Subcutaneous abdominal adipose tissue (tissue), 5 donors: ENCODE measurements at regions not wholly inside any gene's neighbourhood (a gene's known extent, or its start where the extent isn't known, plus 50 kb on each side); places are given as distances from the start of the nearest gene placed in this dataset.

ENCODE experiments used
- H3K27ac ChIP-seq: one replicate; pipeline ENCODE4 v1.7.0; 2013; ENCODE audit warnings: low read depth, mild to moderate bottlenecking, inconsistent platforms, low read length, moderate library complexity
- H3K27me3 ChIP-seq, 5 donors: one replicate each; pipeline ENCODE4 v1.7.0; 2013; ENCODE audit warnings: low read length in 5 of 5, inconsistent platforms in 1 of 5; ENCODE audit not compliant: control insufficient read depth in 5 of 5, insufficient read depth in 4 of 5
- H3K36me3 ChIP-seq, 5 donors: one replicate each; pipeline ENCODE4 v1.7.0; 2013; ENCODE audit warnings: low read length in 5 of 5; ENCODE audit not compliant: control insufficient read depth in 5 of 5, insufficient read depth in 5 of 5
- H3K4me1 ChIP-seq, 5 donors: one replicate each; pipeline ENCODE4 v1.7.0; 2013; ENCODE audit warnings: low read length in 5 of 5, mild to moderate bottlenecking in 3 of 5, moderate library complexity in 1 of 5; ENCODE audit not compliant: control insufficient read depth in 5 of 5, insufficient read depth in 5 of 5
- H3K4me3 ChIP-seq, 5 donors: one replicate each; pipeline ENCODE4 v1.7.0; 2013; ENCODE audit warnings: low read length in 5 of 5, low read depth in 1 of 5
- H3K9ac ChIP-seq, 5 donors: one replicate each; pipeline ENCODE4 v1.7.0; 2013; ENCODE audit warnings: low read length in 5 of 5, mild to moderate bottlenecking in 4 of 5, moderate library complexity in 3 of 5
- H3K9me3 ChIP-seq, 5 donors: one replicate each; pipeline ENCODE4 v1.7.0; 2013; ENCODE audit warnings: low read length in 5 of 5; ENCODE audit not compliant: control insufficient read depth in 5 of 5
- donor health status: healthy.
- donor health status: healthy.
- donor health status: healthy.
- donor health status: healthy.
- donor health status: healthy.

DNA sequence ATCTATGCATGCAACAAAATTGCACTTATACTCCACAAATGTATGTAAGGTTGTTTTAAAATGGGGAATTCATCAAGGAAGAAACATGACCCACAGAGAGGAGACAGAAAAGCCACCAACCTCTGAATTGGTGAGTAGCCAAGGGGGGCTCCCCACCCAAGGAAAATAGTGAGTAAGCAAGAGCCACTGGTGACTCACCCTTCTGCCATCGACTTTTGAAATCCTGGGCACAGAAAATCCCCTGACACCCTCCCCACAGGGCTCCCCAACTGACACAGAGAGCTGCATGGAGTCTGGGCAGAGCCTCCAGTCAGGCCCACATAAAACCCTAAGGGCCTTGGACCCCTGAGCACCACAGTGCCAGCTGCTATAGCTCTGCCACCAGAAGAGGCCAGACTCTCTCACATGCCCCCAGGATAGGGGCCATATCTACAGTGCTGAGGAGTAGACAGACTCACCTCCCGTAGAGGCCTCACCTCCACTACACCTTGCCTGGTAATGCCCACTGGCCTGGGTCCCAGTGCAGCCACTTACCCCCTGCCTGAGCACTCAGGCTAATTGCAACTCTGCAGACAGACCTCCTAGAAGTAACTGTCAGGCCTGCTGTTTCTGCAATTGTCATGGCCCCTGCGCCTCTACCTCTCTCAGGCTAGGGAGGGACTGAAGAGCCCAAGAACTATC lies 244.7 kb upstream of the WSB1 start:
- no peak overlapping the region for H3K9ac ChIP-seq
- no peak overlapping the region for H3K27ac ChIP-seq
- H3K4me3 ChIP-seq: no peak overlapping the region
- peaks cover 0 to 8% (median 0%) of the 10 kb centered on the region in 5 donors for H3K9me3 ChIP-seq
- H3K4me1 ChIP-seq: no peaks in the 10 kb centered on the region
- H3K36me3 ChIP-seq: no peaks in the 10 kb centered on the region
- peaks cover 0 to 4% (median 0%) of the 10 kb centered on the region in 5 donors for H3K27me3 ChIP-seq

DNA sequence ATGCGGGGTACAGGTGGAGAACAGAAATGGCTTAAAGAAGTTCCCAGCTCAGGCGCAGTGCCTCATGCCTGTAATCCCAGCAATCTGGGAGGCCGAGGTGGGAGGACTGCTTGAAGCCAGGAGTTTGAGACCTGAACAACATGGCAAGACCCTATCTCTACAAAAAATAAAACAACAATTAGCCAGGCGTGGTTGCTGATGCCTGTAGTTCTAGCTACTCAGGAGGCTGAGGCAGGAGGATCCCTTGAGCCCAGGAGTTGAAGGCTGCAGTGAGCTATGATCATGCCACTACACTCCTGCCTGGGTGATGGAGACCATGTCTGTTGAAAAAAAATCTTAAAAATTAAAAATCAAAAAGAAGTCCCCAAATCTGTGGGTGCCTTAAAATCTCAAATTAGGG lies 228.3 kb upstream of the WSB1 start:
- Histone ChIP-seq H3K27me3 (peaks cover 0 to 4% (median 0%) of the 10 kb centered on the region in 5 donors), H3K4me1 (no peaks in the 10 kb centered on the region), H3K9me3 (peaks cover 0 to 3% (median 0%) of the 10 kb centered on the region in 5 donors), H3K9ac (no peak overlapping the region), H3K27ac (no peak overlapping the region), H3K4me3 (no peak overlapping the region), H3K36me3 (no peaks in the 10 kb centered on the region)

- H3K36me3 ChIP-seq: no peaks in the 10 kb centered on the region
Measured at GRCh38 chr17:27066315-27066714, 227.6 kb upstream of the WSB1 start.

GRCh38 chr17:27069842-27070508 lies 223.9 kb upstream of the WSB1 start:
- no peak overlapping the region for H3K4me3 ChIP-seq
- no peaks in the 10 kb centered on the region for H3K4me1 ChIP-seq
- H3K27ac ChIP-seq: no peak overlapping the region
- no peaks in the 10 kb centered on the region for H3K27me3 ChIP-seq
- H3K9me3 ChIP-seq: peaks cover 0 to 3% (median 0%) of the 10 kb centered on the region in 5 donors
- H3K9ac ChIP-seq: no peak overlapping the region
- no peaks in the 10 kb centered on the region for H3K36me3 ChIP-seq

More at GRCh38 chr17:27066315-27066714, 227.6 kb upstream of the WSB1 start:
- no peak overlapping the region for H3K27ac ChIP-seq
- H3K27me3 ChIP-seq: peaks cover 0 to 4% (median 0%) of the 10 kb centered on the region in 5 donors
- H3K4me1 ChIP-seq: no peaks in the 10 kb centered on the region
- H3K9me3 ChIP-seq: peaks cover 0 to 3% (median 0%) of the 10 kb centered on the region in 5 donors
- no peak overlapping the region for H3K4me3 ChIP-seq
- H3K9ac ChIP-seq: no peak overlapping the region

- no peaks in the 10 kb centered on the region for H3K4me1 ChIP-seq
- H3K27ac ChIP-seq: no peak overlapping the region
- no peak overlapping the region for H3K4me3 ChIP-seq
- no peaks in the 10 kb centered on the region for H3K9me3 ChIP-seq
- no peaks in the 10 kb centered on the region for H3K36me3 ChIP-seq
- no peak overlapping the region for H3K9ac ChIP-seq
- no peaks in the 10 kb centered on the region for H3K27me3 ChIP-seq
Measured at GRCh38 chr17:27070836-27071235, 223.1 kb upstream of the WSB1 start.

GRCh38 chr17:27072885-27073284 lies 221.0 kb upstream of the WSB1 start:
- Histone ChIP-seq H3K9me3 (no peaks in the 10 kb centered on the region), H3K27me3 (no peaks in the 10 kb centered on the region), H3K4me1 (no peaks in the 10 kb centered on the region), H3K27ac (no peak overlapping the region), H3K9ac (no peak overlapping the region), H3K36me3 (no peaks in the 10 kb centered on the region), H3K4me3 (no peak overlapping the region)

GRCh38 chr17:27076814-27077213 lies 217.1 kb upstream of the WSB1 start:
- no peak overlapping the region for H3K4me3 ChIP-seq
- no peak overlapping the region for H3K27ac ChIP-seq
- H3K27me3 ChIP-seq: peaks cover 0 to 3% (median 0%) of the 10 kb centered on the region in 5 donors
- no peaks in the 10 kb centered on the region for H3K4me1 ChIP-seq
- H3K9me3 ChIP-seq: no peaks in the 10 kb centered on the region
- no peak overlapping the region for H3K9ac ChIP-seq
- H3K36me3 ChIP-seq: no peaks in the 10 kb centered on the region

GRCh38 chr17:27078296-27078695 lies 215.6 kb upstream of the WSB1 start:
- Histone ChIP-seq H3K9me3 (no peaks in the 10 kb centered on the region), H3K36me3 (no peaks in the 10 kb centered on the region), H3K27ac (no peak overlapping the region), H3K9ac (no peak overlapping the region), H3K4me3 (no peak overlapping the region), H3K4me1 (no peaks in the 10 kb centered on the region), H3K27me3 (peaks cover 0 to 5% (median 0%) of the 10 kb centered on the region in 5 donors)

DNA sequence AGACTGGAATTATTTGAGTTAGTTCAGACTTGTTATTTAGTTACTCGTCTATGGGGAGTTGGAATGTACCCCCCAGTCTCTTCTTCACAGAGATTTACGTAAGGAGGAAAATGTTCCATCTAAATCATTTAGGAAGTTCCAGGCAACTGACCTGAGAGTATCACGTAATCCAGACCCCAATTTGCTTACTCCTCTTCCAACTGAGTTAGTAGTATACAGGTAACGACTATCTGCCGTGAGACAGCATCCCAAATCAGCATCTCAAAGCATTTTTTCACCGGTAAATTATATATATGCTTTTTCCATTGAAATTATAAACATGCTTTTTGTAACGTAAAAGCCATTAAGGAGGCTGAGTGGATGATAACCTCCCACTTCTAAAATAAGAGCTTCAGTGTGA lies 214.3 kb upstream of the WSB1 start:
- Histone ChIP-seq H3K36me3 (no peaks in the 10 kb centered on the region), H3K27ac (no peak overlapping the region), H3K4me1 (no peaks in the 10 kb centered on the region), H3K9ac (no peak overlapping the region), H3K4me3 (no peak overlapping the region), H3K27me3 (peaks cover 0 to 5% (median 0%) of the 10 kb centered on the region in 5 donors), H3K9me3 (no peaks in the 10 kb centered on the region)

GRCh38 chr17:27081002-27081638 lies 212.8 kb upstream of the WSB1 start:
- Histone ChIP-seq H3K4me1 (no peaks in the 10 kb centered on the region), H3K4me3 (no peak overlapping the region), H3K36me3 (no peaks in the 10 kb centered on the region), H3K27me3 (peaks cover 0 to 5% (median 0%) of the 10 kb centered on the region in 5 donors), H3K9me3 (no peaks in the 10 kb centered on the region), H3K27ac (no peak overlapping the region), H3K9ac (no peak overlapping the region)
